DOHH2 (cell line): ENCODE measurements at regions not wholly inside any gene's neighbourhood (a gene's known extent, or its start where the extent isn't known, plus 50 kb on each side); places are given as distances from the start of the nearest gene placed in this dataset.

ENCODE experiments used
- EZH2phosphoT487 ChIP-seq: fragments of 200-600 bp; sonication (generic); IDR thresholded peaks from 2 replicates; pipeline ENCODE4 v1.6.1; 2017; ENCODE audit warnings: borderline replicate concordance, mild to moderate bottlenecking, antibody characterized with exemption, low read length, moderate library complexity, mixed read lengths
- TF ChIP-seq, protein P1 (sequence below): fragments of 200-600 bp; sonication (generic); IDR thresholded peaks from one replicate; pipeline ENCODE4 v1.5.1; 2014; ENCODE audit warnings: antibody characterized with exemption, mild to moderate bottlenecking, low read depth, low read length; ENCODE audit not compliant: poor library complexity, severe bottlenecking

GRCh38 chr3:5581743-5582142 lies 394.2 kb downstream of the EDEM1 start:
- TF ChIP-seq, protein P1, sequence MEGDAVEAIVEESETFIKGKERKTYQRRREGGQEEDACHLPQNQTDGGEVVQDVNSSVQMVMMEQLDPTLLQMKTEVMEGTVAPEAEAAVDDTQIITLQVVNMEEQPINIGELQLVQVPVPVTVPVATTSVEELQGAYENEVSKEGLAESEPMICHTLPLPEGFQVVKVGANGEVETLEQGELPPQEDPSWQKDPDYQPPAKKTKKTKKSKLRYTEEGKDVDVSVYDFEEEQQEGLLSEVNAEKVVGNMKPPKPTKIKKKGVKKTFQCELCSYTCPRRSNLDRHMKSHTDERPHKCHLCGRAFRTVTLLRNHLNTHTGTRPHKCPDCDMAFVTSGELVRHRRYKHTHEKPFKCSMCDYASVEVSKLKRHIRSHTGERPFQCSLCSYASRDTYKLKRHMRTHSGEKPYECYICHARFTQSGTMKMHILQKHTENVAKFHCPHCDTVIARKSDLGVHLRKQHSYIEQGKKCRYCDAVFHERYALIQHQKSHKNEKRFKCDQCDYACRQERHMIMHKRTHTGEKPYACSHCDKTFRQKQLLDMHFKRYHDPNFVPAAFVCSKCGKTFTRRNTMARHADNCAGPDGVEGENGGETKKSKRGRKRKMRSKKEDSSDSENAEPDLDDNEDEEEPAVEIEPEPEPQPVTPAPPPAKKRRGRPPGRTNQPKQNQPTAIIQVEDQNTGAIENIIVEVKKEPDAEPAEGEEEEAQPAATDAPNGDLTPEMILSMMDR, result no peak
- TF ChIP-seq EZH2phosphoT487, result no peak
